IMR-90 (cell line): ENCODE measurements at regions not wholly inside any gene's neighbourhood (a gene's known extent, or its start where the extent isn't known, plus 50 kb on each side); places are given as distances from the start of the nearest gene placed in this dataset.

ENCODE experiments used
- CEBPB ChIP-seq: IDR thresholded peaks from 2 replicates; pipeline ENCODE4 v1.6.1; 2012; ENCODE audit warnings: low read depth, low read length, improper control_type of control experiment
- CTCF ChIP-seq: conservative IDR thresholded peaks from 2 replicates; pipeline ENCODE4 v1.5.1; 2012; ENCODE audit warnings: mild to moderate bottlenecking, low read depth, low read length, improper control_type of control experiment
- FOS ChIP-seq: fragments of 150-350 bp; IDR thresholded peaks from 2 replicates; pipeline ENCODE4 v1.6.1; 2016; ENCODE audit warnings: low read depth, low read length
- MXI1 ChIP-seq: IDR thresholded peaks from 2 replicates; pipeline ENCODE4 v1.6.1; 2012; ENCODE audit warnings: low read depth, mild to moderate bottlenecking, low read length, moderate library complexity, borderline replicate concordance
- NFE2L2 ChIP-seq: fragments of 150-350 bp; IDR thresholded peaks from 2 replicates; pipeline ENCODE4 v1.6.1; 2016; ENCODE audit warnings: low read depth, mild to moderate bottlenecking, low read length
- POLR2A ChIP-seq: IDR thresholded peaks from 2 replicates; pipeline ENCODE4 v1.6.1; 2012; ENCODE audit warnings: mild to moderate bottlenecking, low read depth, low read length
- RAD21 ChIP-seq: IDR thresholded peaks from 2 replicates; pipeline ENCODE4 v1.6.1; 2012; ENCODE audit warnings: low read length, improper control_type of control experiment
- RCOR1 ChIP-seq: IDR thresholded peaks from 2 replicates; pipeline ENCODE4 v1.6.1; 2012; ENCODE audit warnings: mild to moderate bottlenecking, low read length, improper control_type of control experiment; ENCODE audit not compliant: insufficient replicate concordance
- RFX5 ChIP-seq: IDR thresholded peaks from 2 replicates; pipeline ENCODE4 v1.8.0; 2012; ENCODE audit warnings: low read depth, mild to moderate bottlenecking, low read length, moderate library complexity
- USF2 ChIP-seq: fragments of 150-350 bp; IDR thresholded peaks from 2 replicates; pipeline ENCODE4 v1.6.1; 2017; ENCODE audit warnings: mild to moderate bottlenecking, antibody characterized with exemption, low read length, low read depth

- TF ChIP-seq CTCF (no peak), USF2 (no peak), FOS (no peak), RAD21 (no peak), POLR2A (no peak), RFX5 (no peak), RCOR1 (no peak), NFE2L2 (no peak), MXI1 (no peak), CEBPB (no peak)
Measured at GRCh38 chr11:50178737-50179136, 146.1 kb downstream of the OR4C45 start.
